IMR-90 (cell line): ENCODE measurements at regions not wholly inside any gene's neighbourhood (a gene's known extent, or its start where the extent isn't known, plus 50 kb on each side); places are given as distances from the start of the nearest gene placed in this dataset.

Experiments
- ATAC-seq: fragments of 200-7000 bp; cut with Tn5 transposase; 2 replicates; pipeline ENCODE4 v1.9.1; 2020; ENCODE audit warnings: low read depth, mild to moderate bottlenecking, moderate library complexity
- BruUV-seq: library from RNA; stranded (reverse); fragments of 400-500 nt; replicated peaks from 2 replicates; lab custom pipeline; 2021; lab: Mats Ljungman, UMichigan
- CTCF ChIA-PET: fragments of 300-600 bp; formaldehyde crosslinking; extraction: SDS; loops from one replicate; lab custom pipeline; 2021; ENCODE audit warnings: antibody characterized with exemption; lab: Yijun Ruan, JAX
- POLR2A ChIA-PET: fragments of 300-600 bp; sonication (Branson Sonifier 250); formaldehyde crosslinking; loops from one replicate; lab custom pipeline; 2022; ENCODE audit warnings: antibody characterized with exemption; ENCODE audit not compliant: unreplicated experiment; lab: Charles Lee
- DNase-seq: peaks from one replicate; pipeline ENCODE4 v3.0.0; 2013
- H2AFZ ChIP-seq: replicated peaks from 2 replicates; pipeline ENCODE3; 2013; ENCODE audit warnings: low read length, mild to moderate bottlenecking; ENCODE audit not compliant: poor library complexity
- H2AK5ac ChIP-seq: 2 replicates; pipeline ENCODE4 v1.6.1; 2013; ENCODE audit warnings: low read depth, low read length, inconsistent platforms
- H2AK9ac ChIP-seq: replicated peaks from 2 replicates; pipeline ENCODE3; 2013; ENCODE audit warnings: mild to moderate bottlenecking, low read depth, low read length, moderate library complexity; ENCODE audit not compliant: poor library complexity
- H2BK120ac ChIP-seq: 2 replicates; pipeline ENCODE4 v1.6.1; 2013; ENCODE audit warnings: low read depth, low read length, inconsistent platforms
- H2BK15ac ChIP-seq: 3 replicates; pipeline ENCODE4 v1.6.1; 2013; ENCODE audit warnings: low read depth, low read length, inconsistent platforms
- H2BK20ac ChIP-seq: 2 replicates; pipeline ENCODE4 v1.6.1; 2013; ENCODE audit warnings: low read depth, mild to moderate bottlenecking, inconsistent platforms, low read length, moderate library complexity
- H2BK5ac ChIP-seq: 2 replicates; pipeline ENCODE4 v1.6.1; 2013; ENCODE audit warnings: mild to moderate bottlenecking, low read depth, low read length, inconsistent platforms; ENCODE audit not compliant: poor library complexity, severe bottlenecking
- H3K14ac ChIP-seq: replicated peaks from 2 replicates; pipeline ENCODE4 v1.6.1; 2013; ENCODE audit warnings: low read depth, low read length, inconsistent platforms
- H3K18ac ChIP-seq: 2 replicates; pipeline ENCODE4 v1.6.1; 2013; ENCODE audit warnings: low read depth, low read length, control low read depth
- H3K23ac ChIP-seq: 2 replicates; pipeline ENCODE4 v1.6.1; 2013; ENCODE audit warnings: low read depth, low read length, inconsistent platforms
- H3K27ac ChIP-seq: 2 replicates; pipeline ENCODE4 v1.5.1; 2013; ENCODE audit warnings: mild to moderate bottlenecking, control low read depth, low read length; ENCODE audit not compliant: insufficient read depth
- H3K27me3 ChIP-seq: 2 replicates; pipeline ENCODE4 v1.6.1; 2013; ENCODE audit warnings: low read length; ENCODE audit not compliant: control insufficient read depth, insufficient read depth
- H3K36me3 ChIP-seq: 2 replicates; pipeline ENCODE4 v1.6.1; 2013; ENCODE audit warnings: low read length, mixed read lengths; ENCODE audit not compliant: control insufficient read depth, insufficient read depth
- H3K4ac ChIP-seq: 2 replicates; pipeline ENCODE4 v1.6.1; 2013; ENCODE audit warnings: low read depth, low read length, inconsistent platforms
- H3K4me1 ChIP-seq: 2 replicates; pipeline ENCODE4 v1.6.1; 2013; ENCODE audit warnings: low read length, mixed read lengths; ENCODE audit not compliant: control insufficient read depth, insufficient read depth
- H3K4me2 ChIP-seq: 2 replicates; pipeline ENCODE4 v1.6.1; 2013; ENCODE audit warnings: low read depth, mild to moderate bottlenecking, control low read depth, low read length, moderate library complexity
- H3K4me3 ChIP-seq: 2 replicates; pipeline ENCODE4 v1.5.1; 2013; ENCODE audit warnings: low read depth, mild to moderate bottlenecking, control low read depth, low read length, moderate library complexity; ENCODE audit not compliant: insufficient read depth
- H3K56ac ChIP-seq: 2 replicates; pipeline ENCODE4 v1.6.1; 2013; ENCODE audit warnings: low read length, inconsistent platforms; ENCODE audit not compliant: insufficient read depth; ENCODE audit errors: extremely low read depth
- H3K79me1 ChIP-seq, 2 experiments: 2 replicates each; pipeline ENCODE4 v1.6.1; 2013; ENCODE audit warnings: low read length in 2 of 2, inconsistent platforms in 1 of 2, low read depth in 1 of 2
- H3K9ac ChIP-seq: 2 replicates; pipeline ENCODE4 v1.6.1; 2013; ENCODE audit warnings: low read depth, low read length, control low read depth
- H3K9me1 ChIP-seq: 2 replicates; pipeline ENCODE4 v1.6.1; 2013; ENCODE audit warnings: low read length, inconsistent platforms; ENCODE audit not compliant: insufficient read depth
- H3K9me3 ChIP-seq: 2 replicates; pipeline ENCODE4 v1.6.1; 2013; ENCODE audit warnings: low read length; ENCODE audit not compliant: control insufficient read depth, insufficient read depth
- H4K20me1 ChIP-seq: 2 replicates; pipeline ENCODE4 v1.6.1; 2013; ENCODE audit warnings: low read length, inconsistent platforms; ENCODE audit not compliant: insufficient read depth
- H4K5ac ChIP-seq: 2 replicates; pipeline ENCODE4 v1.6.1; 2013; ENCODE audit warnings: mild to moderate bottlenecking, low read depth, low read length, control low read depth
- H4K8ac ChIP-seq, 2 experiments: 2 replicates each; pipeline ENCODE4 v1.6.1; 2013; ENCODE audit warnings: low read depth in 2 of 2, low read length in 2 of 2, control low read depth in 1 of 2, inconsistent platforms in 1 of 2
- H4K91ac ChIP-seq: 2 replicates; pipeline ENCODE4 v1.6.1; 2013; ENCODE audit warnings: low read depth, low read length, inconsistent platforms; ENCODE audit not compliant: insufficient read depth
- MAFK ChIP-seq: IDR thresholded peaks from 2 replicates; pipeline ENCODE4 v1.6.1; 2012; ENCODE audit warnings: low read depth, low read length, improper control_type of control experiment
- NFE2L2 ChIP-seq: fragments of 150-350 bp; IDR thresholded peaks from 2 replicates; pipeline ENCODE4 v1.6.1; 2016; ENCODE audit warnings: low read depth, mild to moderate bottlenecking, low read length
- RCOR1 ChIP-seq: IDR thresholded peaks from 2 replicates; pipeline ENCODE4 v1.6.1; 2012; ENCODE audit warnings: mild to moderate bottlenecking, low read length, improper control_type of control experiment; ENCODE audit not compliant: insufficient replicate concordance
- WGBS, 2 experiments: methylation state at CpG; one replicate each; pipeline versions ENCODE4 v1.1.5 to v1.1.7; 2013; ENCODE audit warnings: missing lambda C conversion rate in 2 of 2; ENCODE audit not compliant: insufficient read length in 1 of 2; ENCODE audit errors: extremely low coverage in 2 of 2; 5-methylcytosine and 5-hydroxymethylcytosine counted together
- dilution Hi-C: fragments of 300-500 bp; cut with HindIII; formaldehyde crosslinking; loops from one replicate; pipeline ENCODE4 v1.14.3; 2018; ENCODE audit warnings: low sequenced_read_pairs; ENCODE audit not compliant: unreplicated experiment
- in situ Hi-C: fragments of 300-500 bp; cut with MboI; formaldehyde crosslinking; loops from 3 replicates; pipeline ENCODE4 v1.14.3; 2019; ENCODE audit warnings: low sequenced_read_pairs, inconsistent platforms, mixed read lengths
- intact Hi-C: fragments of 100-400 bp; cut with micrococcal nuclease; formaldehyde crosslinking; loops from 2 replicates; pipeline ENCODE4 v1.10.0; 2022

- H3K4me1 ChIP-seq: peaks cover 33% of the 10 kb centered on the region
- in situ Hi-C loops (loop anchor here (5.0 to 25.0 kb wide), 2 partner anchors 87 to 442 kb away; partner anchors contain the start of gene DNTTIP2), intact Hi-C loops (loop anchor here (5.0 kb wide), 1 partner anchor 142 kb away; no protein-coding TSS in a partner anchor), dilution Hi-C loops (no loop called here)
- WGBS, 2 experiments: no CpG with 5 or more reads among the region's 4 CpGs
- peak overlapping the region; percentile 39 for H2BK5ac ChIP-seq
- no peak overlapping the region for H3K4me2 ChIP-seq
- H3K27me3 ChIP-seq: no peaks in the 10 kb centered on the region
- no peak overlapping the region for H2AK9ac ChIP-seq
- BruUV-seq: no TSS peak
- H3K56ac ChIP-seq: no peak overlapping the region
- H3K14ac ChIP-seq: 0 out of 2 replicates have a peak overlapping the region, but pooled peaks have one; percentile 22
- H3K18ac ChIP-seq: peak overlapping the region; percentile 13; the same call in 1 of the 2 replicates
- ChIA-PET CTCF (interaction anchor here (0.5 to 8.9 kb wide), 6 partner anchors 205 to 476 kb away, joined by 3 to 119 read pairs (median 4); no protein-coding TSS in a partner anchor), POLR2A (no interaction called here)
- peak overlapping the region; percentile 71 for H3K4ac ChIP-seq
- H3K4me3 ChIP-seq: no peak overlapping the region
- no peaks in the 10 kb centered on the region for H4K20me1 ChIP-seq
- peak overlapping the region; percentile 15 for H2BK120ac ChIP-seq
- peak overlapping the region; percentile 48 for H2AK5ac ChIP-seq
- peak overlapping the region; percentile 47 for H4K91ac ChIP-seq
- no peak overlapping the region for H3K23ac ChIP-seq
- H3K79me1 ChIP-seq: peaks cover 0 to 7% of the 10 kb centered on the region in 2 experiments; a peak in 1 of 4 replicates
- no peak overlapping the region for H2BK20ac ChIP-seq
- no peaks in the 10 kb centered on the region for H3K9me3 ChIP-seq
- peak; percentile 40 for DNase-seq
- peak overlapping the region in 1 of 2 experiments; percentile 81; a peak in 2 of 4 replicates for H4K8ac ChIP-seq
- TF ChIP-seq NFE2L2: no peak
- TF ChIP-seq RCOR1: no peak
- TF ChIP-seq MAFK: peak; percentile 40; the same call in 1 of the 2 replicates
- no peaks in the 10 kb centered on the region for H3K36me3 ChIP-seq
- no peak overlapping the region; the same call in 1 of the 2 replicates for H4K5ac ChIP-seq
- H2BK15ac ChIP-seq: no peak overlapping the region
- ATAC-seq: no peak
- H3K9me1 ChIP-seq: peaks cover 20% of the 10 kb centered on the region
- H3K27ac ChIP-seq: no peak overlapping the region
- no peak overlapping the region for H3K9ac ChIP-seq
- H2AFZ ChIP-seq: no peak overlapping the region
Observed at GRCh38 chr1:94329276-94329675, 88.9 kb upstream of the ABCD3 start.
